Ishikawa (cell line): ENCODE measurements at regions not wholly inside any gene's neighbourhood (a gene's known extent, or its start where the extent isn't known, plus 50 kb on each side); places are given as distances from the start of the nearest gene placed in this dataset.

Experiments used
- CEBPB ChIP-seq: IDR thresholded peaks from 2 replicates; pipeline ENCODE4 v1.6.1; 2012
- EGR1 ChIP-seq: IDR thresholded peaks from 2 replicates; pipeline ENCODE4 v1.6.1; 2012
- FOXM1 ChIP-seq: IDR thresholded peaks from 2 replicates; pipeline ENCODE4 v1.6.1; 2012; ENCODE audit warnings: low read depth, borderline replicate concordance
- RAD21 ChIP-seq: IDR thresholded peaks from 2 replicates; pipeline ENCODE4 v1.6.1; 2012; ENCODE audit warnings: low read depth
- TAF1 ChIP-seq: IDR thresholded peaks from 2 replicates; pipeline ENCODE4 v1.6.1; 2012; ENCODE audit warnings: low read depth, mild to moderate bottlenecking
- TEAD4 ChIP-seq: IDR thresholded peaks from 2 replicates; pipeline ENCODE4 v1.6.1; 2012
- YY1 ChIP-seq: IDR thresholded peaks from 2 replicates; pipeline ENCODE4 v1.6.1; 2012; ENCODE audit warnings: low read depth
- TF ChIP-seq, protein P1 (sequence below): IDR thresholded peaks from 2 replicates; pipeline ENCODE4 v1.6.1; 2012; ENCODE audit warnings: low read depth, mild to moderate bottlenecking
- TF ChIP-seq, protein P2 (sequence below): IDR thresholded peaks from 2 replicates; pipeline ENCODE4 v1.6.1; 2012

DNA sequence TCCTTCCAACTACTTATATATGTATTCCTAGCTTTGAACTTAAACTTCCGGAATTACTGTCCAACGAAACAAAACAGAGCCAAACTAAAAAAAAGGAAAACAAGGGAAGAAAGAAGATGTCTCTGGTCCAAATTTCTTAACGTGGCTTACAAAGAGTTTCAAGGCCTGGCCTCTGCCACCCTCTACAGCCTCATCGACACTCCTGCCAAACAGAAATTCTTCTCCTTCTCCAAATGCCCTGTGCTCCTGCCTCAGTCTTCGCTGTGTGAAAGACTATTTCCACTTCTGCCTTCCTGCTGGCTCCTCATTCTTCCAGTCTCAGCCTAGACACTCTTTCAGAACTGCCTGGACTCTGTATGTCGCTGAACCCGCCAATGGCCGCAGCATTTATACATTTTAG lies 249.2 kb downstream of the TXNL1 start:
- TF ChIP-seq FOXM1: no peak
- TF ChIP-seq TAF1: no peak
- no peak for TF ChIP-seq RAD21
- TF ChIP-seq, protein P1, sequence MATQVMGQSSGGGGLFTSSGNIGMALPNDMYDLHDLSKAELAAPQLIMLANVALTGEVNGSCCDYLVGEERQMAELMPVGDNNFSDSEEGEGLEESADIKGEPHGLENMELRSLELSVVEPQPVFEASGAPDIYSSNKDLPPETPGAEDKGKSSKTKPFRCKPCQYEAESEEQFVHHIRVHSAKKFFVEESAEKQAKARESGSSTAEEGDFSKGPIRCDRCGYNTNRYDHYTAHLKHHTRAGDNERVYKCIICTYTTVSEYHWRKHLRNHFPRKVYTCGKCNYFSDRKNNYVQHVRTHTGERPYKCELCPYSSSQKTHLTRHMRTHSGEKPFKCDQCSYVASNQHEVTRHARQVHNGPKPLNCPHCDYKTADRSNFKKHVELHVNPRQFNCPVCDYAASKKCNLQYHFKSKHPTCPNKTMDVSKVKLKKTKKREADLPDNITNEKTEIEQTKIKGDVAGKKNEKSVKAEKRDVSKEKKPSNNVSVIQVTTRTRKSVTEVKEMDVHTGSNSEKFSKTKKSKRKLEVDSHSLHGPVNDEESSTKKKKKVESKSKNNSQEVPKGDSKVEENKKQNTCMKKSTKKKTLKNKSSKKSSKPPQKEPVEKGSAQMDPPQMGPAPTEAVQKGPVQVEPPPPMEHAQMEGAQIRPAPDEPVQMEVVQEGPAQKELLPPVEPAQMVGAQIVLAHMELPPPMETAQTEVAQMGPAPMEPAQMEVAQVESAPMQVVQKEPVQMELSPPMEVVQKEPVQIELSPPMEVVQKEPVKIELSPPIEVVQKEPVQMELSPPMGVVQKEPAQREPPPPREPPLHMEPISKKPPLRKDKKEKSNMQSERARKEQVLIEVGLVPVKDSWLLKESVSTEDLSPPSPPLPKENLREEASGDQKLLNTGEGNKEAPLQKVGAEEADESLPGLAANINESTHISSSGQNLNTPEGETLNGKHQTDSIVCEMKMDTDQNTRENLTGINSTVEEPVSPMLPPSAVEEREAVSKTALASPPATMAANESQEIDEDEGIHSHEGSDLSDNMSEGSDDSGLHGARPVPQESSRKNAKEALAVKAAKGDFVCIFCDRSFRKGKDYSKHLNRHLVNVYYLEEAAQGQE: no peak
- TF ChIP-seq TEAD4: no peak
- no peak for TF ChIP-seq CEBPB
- no peak for TF ChIP-seq YY1
- TF ChIP-seq, protein P2, sequence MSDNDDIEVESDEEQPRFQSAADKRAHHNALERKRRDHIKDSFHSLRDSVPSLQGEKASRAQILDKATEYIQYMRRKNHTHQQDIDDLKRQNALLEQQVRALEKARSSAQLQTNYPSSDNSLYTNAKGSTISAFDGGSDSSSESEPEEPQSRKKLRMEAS: no peak
- no peak for TF ChIP-seq EGR1
